ENCODE measurements at regions not wholly inside any gene's neighbourhood (a gene's known extent, or its start where the extent isn't known, plus 50 kb on each side); places are given as distances from the start of the nearest gene placed in this dataset.

DNA sequence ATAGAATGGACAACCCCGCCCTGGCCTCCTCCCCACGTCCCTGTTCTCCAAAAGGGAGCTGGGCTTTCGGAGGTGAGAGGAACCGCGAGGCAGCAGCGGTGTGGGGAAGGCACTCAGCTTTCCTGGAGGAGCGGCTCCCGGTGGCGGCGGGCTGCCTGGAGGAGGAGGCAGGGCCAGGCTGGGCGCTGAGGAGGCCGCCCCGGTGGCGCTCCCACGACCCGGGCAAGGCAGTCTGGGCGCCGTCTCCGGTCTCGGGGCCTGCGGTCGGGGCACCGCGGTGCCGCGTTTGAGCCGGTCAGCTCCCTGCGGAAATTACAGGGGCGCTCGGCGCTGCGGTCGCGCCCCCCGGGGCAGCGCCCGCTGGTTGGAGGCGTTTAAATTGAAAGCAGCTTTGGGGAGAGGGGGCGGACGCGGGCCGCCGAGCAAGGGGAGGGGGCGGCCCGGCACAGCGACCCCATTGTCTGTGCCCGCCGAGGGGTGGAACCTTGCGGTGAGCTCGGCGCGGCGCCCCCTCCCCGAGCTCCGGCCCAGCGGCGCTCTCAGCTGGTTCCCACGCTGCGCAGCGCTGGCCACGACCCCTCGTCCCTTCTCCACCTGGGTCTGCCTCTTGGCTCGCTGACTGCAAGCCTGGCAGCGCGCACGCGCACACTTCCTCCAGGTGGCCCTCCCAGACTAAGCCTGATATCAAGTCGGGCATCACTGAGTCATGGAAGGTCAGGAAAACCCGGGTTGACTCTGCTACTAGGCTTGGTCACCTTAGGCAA lies 58.7 kb upstream of the DLX4 start (continued):
- no peak for TF ChIP-seq GTF2F1 (IDR thresholded peaks at IDR 0.05; ENCODE audit: borderline replicate concordance, low read depth, low read length)
- TF ChIP-seq RFX5 (IDR thresholded peaks at IDR 0.05; ENCODE audit: borderline replicate concordance, low read depth, low read length) = no peak
- no peak for TF ChIP-seq CHD2 (IDR thresholded peaks at IDR 0.05; ENCODE audit: low read length)
- TF ChIP-seq, protein P1, sequence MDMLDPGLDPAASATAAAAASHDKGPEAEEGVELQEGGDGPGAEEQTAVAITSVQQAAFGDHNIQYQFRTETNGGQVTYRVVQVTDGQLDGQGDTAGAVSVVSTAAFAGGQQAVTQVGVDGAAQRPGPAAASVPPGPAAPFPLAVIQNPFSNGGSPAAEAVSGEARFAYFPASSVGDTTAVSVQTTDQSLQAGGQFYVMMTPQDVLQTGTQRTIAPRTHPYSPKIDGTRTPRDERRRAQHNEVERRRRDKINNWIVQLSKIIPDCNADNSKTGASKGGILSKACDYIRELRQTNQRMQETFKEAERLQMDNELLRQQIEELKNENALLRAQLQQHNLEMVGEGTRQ (IDR thresholded peaks at IDR 0.05; ENCODE audit: low read length) = peak; percentile 1; the same call in 1 of the 2 replicates
- no peak for TF ChIP-seq ZNF274 (IDR thresholded peaks at IDR 0.05; ENCODE audit: borderline replicate concordance, extremely low read depth, low read length)
- no peak for TF ChIP-seq PHF8 (conservative IDR thresholded peaks at IDR 0.05; ENCODE audit: low read depth, low read length)
- no peak for TF ChIP-seq RBBP5 (IDR thresholded peaks at IDR 0.05; ENCODE audit: borderline replicate concordance, low read depth, low read length)
- TF ChIP-seq TEAD4 (IDR thresholded peaks at IDR 0.05; ENCODE audit: low read depth, low read length) = no peak
- TF ChIP-seq SP4 (IDR thresholded peaks at IDR 0.05; ENCODE audit: low read length) = no peak
- no peak for TF ChIP-seq SIN3A (conservative IDR thresholded peaks at IDR 0.05 in 1 of 2, IDR thresholded peaks at IDR 0.05 in 1 of 2; ENCODE audit: low read depth in 1 of 2, low read length in 2 of 2)
- TF ChIP-seq TBP (IDR thresholded peaks at IDR 0.05; ENCODE audit: low read depth, low read length) = no peak
- TF ChIP-seq CBX5 (IDR thresholded peaks at IDR 0.05; ENCODE audit: low read depth, low read length) = no peak
- peak; percentile 91 for TF ChIP-seq KDM4A (IDR thresholded peaks at IDR 0.05; ENCODE audit: low read depth, low read length, severe bottlenecking)
- TF ChIP-seq EP300 (IDR thresholded peaks at IDR 0.05; ENCODE audit: borderline replicate concordance in 1 of 2, low read depth in 2 of 2, low read length in 2 of 2) = no peak
- no peak for TF ChIP-seq KDM5A (IDR thresholded peaks at IDR 0.05; ENCODE audit: low read length)
- no peak for TF ChIP-seq NANOG (IDR thresholded peaks at IDR 0.05; ENCODE audit: insufficient read depth, low read depth, low read length, poor library complexity, severe bottlenecking)
- TF ChIP-seq EGR1 (IDR thresholded peaks at IDR 0.05; ENCODE audit: borderline replicate concordance, low read depth, low read length) = no peak
- no peak for TF ChIP-seq MAFK (IDR thresholded peaks at IDR 0.05; ENCODE audit: low read depth, low read length)
- TF ChIP-seq HDAC6 (IDR thresholded peaks at IDR 0.05; ENCODE audit: low read depth, low read length) = no peak
- no peak for TF ChIP-seq CHD1 (IDR thresholded peaks at IDR 0.05; ENCODE audit: low read depth, low read length)
- TF ChIP-seq FOSL1 (IDR thresholded peaks at IDR 0.05; ENCODE audit: insufficient read depth, low read depth, low read length) = no peak
- TF ChIP-seq, protein P2, sequence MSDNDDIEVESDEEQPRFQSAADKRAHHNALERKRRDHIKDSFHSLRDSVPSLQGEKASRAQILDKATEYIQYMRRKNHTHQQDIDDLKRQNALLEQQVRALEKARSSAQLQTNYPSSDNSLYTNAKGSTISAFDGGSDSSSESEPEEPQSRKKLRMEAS (IDR thresholded peaks at IDR 0.05) = peak; percentile 46
- TF ChIP-seq RNF2 (IDR thresholded peaks at IDR 0.05; ENCODE audit: borderline replicate concordance, low read depth, low read length, missing control alignments, poor library complexity, severe bottlenecking) = peak; percentile 35
